GM12865 (cell line): ENCODE measurements at regions not wholly inside any gene's neighbourhood (a gene's known extent, or its start where the extent isn't known, plus 50 kb on each side); places are given as distances from the start of the nearest gene placed in this dataset.

Experiments used
- DNase-seq: peaks from one replicate; pipeline ENCODE4 v3.0.0; 2010; ENCODE audit warnings: low read depth
- H3K4me3 ChIP-seq: 2 replicates; pipeline ENCODE4 v1.5.1; 2011; ENCODE audit warnings: mild to moderate bottlenecking, low read depth, low read length, control low read depth
- TF ChIP-seq, protein P1 (sequence below): IDR thresholded peaks from 2 replicates; pipeline ENCODE4 v1.5.1; 2011; ENCODE audit warnings: low read length, control low read depth, low read depth, inconsistent platforms; ENCODE audit not compliant: insufficient read depth; ENCODE audit errors: missing control alignments

- TF ChIP-seq, protein P1, sequence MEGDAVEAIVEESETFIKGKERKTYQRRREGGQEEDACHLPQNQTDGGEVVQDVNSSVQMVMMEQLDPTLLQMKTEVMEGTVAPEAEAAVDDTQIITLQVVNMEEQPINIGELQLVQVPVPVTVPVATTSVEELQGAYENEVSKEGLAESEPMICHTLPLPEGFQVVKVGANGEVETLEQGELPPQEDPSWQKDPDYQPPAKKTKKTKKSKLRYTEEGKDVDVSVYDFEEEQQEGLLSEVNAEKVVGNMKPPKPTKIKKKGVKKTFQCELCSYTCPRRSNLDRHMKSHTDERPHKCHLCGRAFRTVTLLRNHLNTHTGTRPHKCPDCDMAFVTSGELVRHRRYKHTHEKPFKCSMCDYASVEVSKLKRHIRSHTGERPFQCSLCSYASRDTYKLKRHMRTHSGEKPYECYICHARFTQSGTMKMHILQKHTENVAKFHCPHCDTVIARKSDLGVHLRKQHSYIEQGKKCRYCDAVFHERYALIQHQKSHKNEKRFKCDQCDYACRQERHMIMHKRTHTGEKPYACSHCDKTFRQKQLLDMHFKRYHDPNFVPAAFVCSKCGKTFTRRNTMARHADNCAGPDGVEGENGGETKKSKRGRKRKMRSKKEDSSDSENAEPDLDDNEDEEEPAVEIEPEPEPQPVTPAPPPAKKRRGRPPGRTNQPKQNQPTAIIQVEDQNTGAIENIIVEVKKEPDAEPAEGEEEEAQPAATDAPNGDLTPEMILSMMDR, result no peak
- H3K4me3 ChIP-seq, result no peak overlapping the region
- DNase-seq, result no peak
Measured at GRCh38 chr12:24014915-24015832, 65.7 kb upstream of the SOX5 start.

DNA sequence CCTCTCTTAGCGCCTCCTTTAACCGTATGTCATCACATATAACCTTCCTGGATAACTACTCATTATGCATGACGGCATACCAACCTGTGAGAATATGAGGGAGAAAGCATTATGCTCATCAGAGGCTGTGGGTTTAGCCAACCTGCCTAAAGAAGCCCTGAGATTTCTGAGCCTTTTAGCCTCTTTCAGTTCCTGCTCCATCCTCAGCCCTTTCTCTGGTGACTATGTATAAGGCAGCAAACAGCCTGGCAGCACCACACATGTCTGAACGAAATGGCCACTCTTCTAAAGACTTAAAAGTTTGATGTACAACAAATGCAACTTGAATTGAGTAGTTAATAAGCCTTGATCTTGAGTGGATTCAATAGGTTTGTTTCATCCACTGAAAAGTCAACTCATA, 64.8 kb upstream of the SOX5 start:
- DNase-seq, result no peak
- no peak overlapping the region for H3K4me3 ChIP-seq
- TF ChIP-seq, protein P1, result no peak

- H3K4me3 ChIP-seq, result no peak overlapping the region
- DNase-seq, result no peak
- TF ChIP-seq, protein P1, result no peak
Measured at GRCh38 chr12:24012528-24012927, 63.1 kb upstream of the SOX5 start.

DNA sequence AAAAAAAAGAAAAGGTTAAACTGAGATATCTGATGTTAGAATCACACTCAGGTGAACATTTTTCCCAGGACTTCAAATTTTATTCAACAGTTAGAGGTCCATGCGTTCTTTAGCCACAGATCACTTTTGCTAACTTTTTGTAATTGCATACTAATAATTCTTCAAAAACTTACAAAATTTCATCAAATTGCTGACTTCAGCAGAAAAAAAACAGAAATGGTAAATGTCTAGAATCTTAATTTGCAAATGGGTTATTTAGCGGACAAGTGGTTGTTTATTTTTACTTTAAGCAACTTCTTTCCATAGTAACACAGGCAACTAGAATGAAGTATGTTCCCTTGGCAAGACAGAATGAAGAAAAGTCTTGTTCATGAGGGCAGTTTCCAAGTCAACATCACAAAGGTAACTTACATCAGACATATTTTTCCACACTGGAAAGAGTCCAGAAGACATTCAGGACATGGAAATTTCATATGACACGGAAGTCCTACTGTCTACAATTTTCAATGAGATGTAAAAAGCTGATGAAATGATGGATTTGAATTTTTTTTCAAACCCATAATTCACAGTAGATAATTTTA, 62.5 kb upstream of the SOX5 start:
- no peak for DNase-seq
- no peak overlapping the region for H3K4me3 ChIP-seq
- TF ChIP-seq, protein P1, result no peak

DNA sequence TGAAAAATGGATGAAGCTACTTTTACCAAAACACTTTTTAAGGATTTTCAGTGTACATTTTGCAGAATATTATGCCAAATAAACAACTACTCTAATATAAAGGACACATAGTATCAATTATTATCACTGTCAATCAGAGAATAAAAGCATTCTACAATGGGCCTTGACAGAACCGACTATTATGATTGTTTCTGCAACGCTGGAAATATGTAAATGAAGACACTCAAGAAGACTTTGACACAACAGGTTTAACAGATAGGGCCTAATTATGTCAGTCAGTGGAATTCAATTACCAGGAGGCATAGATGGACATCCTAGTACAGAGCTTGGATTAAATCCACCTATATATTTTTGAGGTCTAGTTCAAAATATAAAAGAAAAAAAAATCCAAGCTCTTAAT, 58.7 kb upstream of the SOX5 start:
- no peak overlapping the region for H3K4me3 ChIP-seq
- TF ChIP-seq, protein P1, result no peak
- DNase-seq, result no peak
